Breast epithelium (tissue), 3 donors: ENCODE measurements at regions not wholly inside any gene's neighbourhood (a gene's known extent, or its start where the extent isn't known, plus 50 kb on each side); places are given as distances from the start of the nearest gene placed in this dataset.

Source experiments
- CTCF ChIP-seq, 3 donors: fragments of 450-650 bp; IDR thresholded peaks; one replicate each; pipeline ENCODE4 v1.5.1; 2016 to 2017; ENCODE audit warnings: antibody characterized with exemption in 3 of 3, mild to moderate bottlenecking in 3 of 3, moderate library complexity in 3 of 3
- POLR2A ChIP-seq: fragments of 450-650 bp; IDR thresholded peaks from one replicate; pipeline ENCODE4 v1.6.1; 2016; ENCODE audit warnings: antibody characterized with exemption, mild to moderate bottlenecking, moderate library complexity

- no peak for TF ChIP-seq CTCF (IDR thresholded peaks at IDR 0.05)
- TF ChIP-seq POLR2A, result no peak
Observed at GRCh38 chr3:71928212-71928611, 143.3 kb upstream of the PROK2 start.
